ENCODE measurements at regions not wholly inside any gene's neighbourhood (a gene's known extent, or its start where the extent isn't known, plus 50 kb on each side); places are given as distances from the start of the nearest gene placed in this dataset.
"Not testable (repeated sequence)": the region's sequence is repeated elsewhere in the genome, so short reads cannot be mapped to it uniquely, and the experiment has no call there.

DNA sequence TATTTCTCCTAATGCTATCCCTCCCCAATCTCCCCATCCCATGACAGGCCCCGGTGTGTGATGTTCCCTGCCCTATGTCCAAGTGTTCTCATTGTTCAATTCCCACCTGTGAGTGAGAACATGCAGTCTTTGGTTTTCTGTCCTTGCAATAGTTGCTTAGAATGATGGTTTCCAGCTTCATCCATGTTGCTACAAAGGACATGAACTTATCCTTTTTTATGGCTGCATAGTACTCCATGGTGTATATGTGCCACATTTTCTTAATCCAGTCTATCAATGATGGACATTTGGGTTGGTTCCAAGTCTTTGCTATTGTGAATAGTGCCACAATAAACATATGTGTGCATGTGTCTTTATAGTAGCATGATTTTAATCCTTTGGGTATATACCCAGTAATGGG lies 51.3 kb upstream of the RIOK2 start:
- H3K27me3 Mint-ChIP-seq; H3K4me3 Mint-ChIP-seq; H3K27ac ChIP-seq (ENCODE audit: low read depth, low read length); H3K36me3 Mint-ChIP-seq; H3K4me3 ChIP-seq (ENCODE audit: low read length in 2 of 2); H3K4me1 Mint-ChIP-seq; intact Hi-C loops (cut with micrococcal nuclease); H3K9me3 ChIP-seq (ENCODE audit: control insufficient read depth in 1 of 2, low read length in 2 of 2); H3K27me3 ChIP-seq (ENCODE audit: insufficient read depth, low read length); DNase-seq; H3K27ac Mint-ChIP-seq; H3K4me1 ChIP-seq (ENCODE audit: insufficient read depth, low read length); CTCF ChIA-PET (ENCODE audit: partially characterized antibody); POLR2A ChIA-PET (ENCODE audit: partially characterized antibody); H3K36me3 ChIP-seq (ENCODE audit: insufficient read depth, low read length): not testable (repeated sequence)
- H3K9me3 Mint-ChIP-seq, result peaks cover 0 to 33% (median 7%) of the 10 kb centered on the region in 8 donors

DNA sequence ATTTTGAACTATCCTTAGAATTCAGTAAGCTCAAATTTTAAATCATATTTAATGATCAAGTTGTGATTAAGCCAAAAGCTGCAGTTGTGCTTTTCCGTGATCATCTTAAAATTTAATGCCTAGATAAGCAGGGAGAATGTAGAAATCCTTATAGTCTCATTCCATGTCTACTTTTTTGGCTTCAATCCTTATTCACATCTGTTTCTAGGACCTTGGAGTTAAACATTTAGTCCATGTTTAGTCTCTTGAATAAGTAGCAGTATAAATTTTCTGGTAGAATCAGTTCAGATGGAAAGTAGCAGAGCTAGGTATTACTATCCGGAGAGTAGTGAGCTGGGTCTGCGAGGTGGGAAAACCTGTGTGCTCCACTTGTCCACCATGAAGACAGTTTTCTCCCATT lies 59.3 kb upstream of the RIOK2 start:
- no peak for DNase-seq
- Mint-ChIP-seq H3K27ac (no peak overlapping the region), H3K9me3 (peaks cover 0 to 9% (median 0%) of the 10 kb centered on the region in 8 donors), H3K27me3 (peaks cover 0 to 7% of the 10 kb centered on the region in 2 donors), H3K4me3 (no peak overlapping the region), H3K36me3 (no peaks in the 10 kb centered on the region), H3K4me1 (peaks cover 0 to 3% (median 1%) of the 10 kb centered on the region in 4 donors)
- H3K4me3 ChIP-seq (ENCODE audit: low read length in 2 of 2), result no peak overlapping the region
- H3K9me3 ChIP-seq (ENCODE audit: control insufficient read depth in 1 of 2, low read length in 2 of 2), result no peaks in the 10 kb centered on the region
- intact Hi-C loops (cut with micrococcal nuclease), result no loop called here
- ChIA-PET POLR2A (ENCODE audit: partially characterized antibody) (no interaction called here), CTCF (ENCODE audit: partially characterized antibody) (no interaction called here)
- H3K27me3 ChIP-seq (ENCODE audit: insufficient read depth, low read length), result no peaks in the 10 kb centered on the region
- no peaks in the 10 kb centered on the region for H3K36me3 ChIP-seq (ENCODE audit: insufficient read depth, low read length)
- no peaks in the 10 kb centered on the region for H3K4me1 ChIP-seq (ENCODE audit: insufficient read depth, low read length)
- no peak overlapping the region for H3K27ac ChIP-seq (ENCODE audit: low read depth, low read length)

DNA sequence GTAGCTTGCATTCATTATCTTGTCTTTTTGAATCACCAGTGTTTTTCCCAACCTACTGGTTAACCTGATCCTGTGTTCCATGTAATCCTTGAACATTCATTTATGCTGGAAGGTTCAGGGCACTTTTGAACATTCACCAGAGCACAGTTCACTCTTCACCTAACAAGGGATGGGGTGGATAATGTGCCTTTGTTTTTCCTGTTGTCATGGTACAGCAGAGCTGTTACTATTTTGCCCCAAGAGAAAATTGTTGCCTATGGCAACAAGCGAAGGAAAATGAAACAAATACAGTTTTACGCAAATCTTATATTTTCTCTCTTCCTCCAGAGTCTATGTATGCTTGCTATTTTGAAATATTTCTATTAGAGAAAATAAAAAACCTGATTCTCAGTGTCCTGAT lies 60.3 kb upstream of the RIOK2 start:
- H3K4me3 ChIP-seq (ENCODE audit: low read length in 2 of 2), result no peak overlapping the region
- ChIA-PET CTCF (ENCODE audit: partially characterized antibody) (interaction anchor here (1.2 kb wide), 1 partner anchor 12 kb away, joined by 3 read pairs; no protein-coding TSS in a partner anchor), POLR2A (ENCODE audit: partially characterized antibody) (no interaction called here)
- H3K27me3 Mint-ChIP-seq, result peaks cover 4 to 9% of the 10 kb centered on the region in 2 donors
- H3K4me1 ChIP-seq (ENCODE audit: insufficient read depth, low read length), result no peaks in the 10 kb centered on the region
- intact Hi-C loops (cut with micrococcal nuclease), result no loop called here
- H3K27ac Mint-ChIP-seq, result no peak overlapping the region
- no peak overlapping the region for H3K4me3 Mint-ChIP-seq
- no peaks in the 10 kb centered on the region for H3K36me3 Mint-ChIP-seq
- peaks cover 0 to 9% (median under 1%) of the 10 kb centered on the region in 8 donors for H3K9me3 Mint-ChIP-seq
- no peaks in the 10 kb centered on the region for H3K27me3 ChIP-seq (ENCODE audit: insufficient read depth, low read length)
- DNase-seq, result no peak
- no peak overlapping the region for H3K27ac ChIP-seq (ENCODE audit: low read depth, low read length)
- H3K36me3 ChIP-seq (ENCODE audit: insufficient read depth, low read length), result no peaks in the 10 kb centered on the region
- no peaks in the 10 kb centered on the region for H3K9me3 ChIP-seq (ENCODE audit: control insufficient read depth in 1 of 2, low read length in 2 of 2)
- peaks cover 0 to 3% (median 1%) of the 10 kb centered on the region in 4 donors for H3K4me1 Mint-ChIP-seq

DNA sequence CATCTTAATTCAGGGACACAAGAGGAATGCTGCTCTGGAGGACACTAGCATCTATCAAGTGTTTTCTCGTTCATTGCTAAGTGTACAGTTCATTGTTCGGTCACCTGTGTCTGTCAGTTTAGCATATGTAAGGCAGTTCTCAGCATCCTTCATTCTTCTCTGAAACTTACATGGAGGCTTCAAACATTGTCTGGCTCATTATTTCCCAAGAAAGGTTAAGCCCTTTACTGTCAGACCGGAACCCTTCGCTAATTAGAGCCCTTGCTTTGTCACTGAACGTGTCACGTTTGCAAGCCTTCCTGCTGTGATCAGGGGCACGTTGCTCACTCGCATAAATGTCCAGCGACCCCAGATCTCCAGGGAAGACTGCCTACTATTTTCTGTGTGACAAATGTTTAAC lies 62.3 kb upstream of the RIOK2 start:
- Mint-ChIP-seq H3K4me3 (no peak overlapping the region), H3K9me3 (peaks cover 0 to 7% (median 3%) of the 10 kb centered on the region in 8 donors), H3K4me1 (peaks cover 0 to 3% (median 1%) of the 10 kb centered on the region in 4 donors), H3K27ac (no peak overlapping the region), H3K36me3 (no peaks in the 10 kb centered on the region), H3K27me3 (peaks cover 8 to 12% of the 10 kb centered on the region in 2 donors)
- no peaks in the 10 kb centered on the region for H3K9me3 ChIP-seq (ENCODE audit: control insufficient read depth in 1 of 2, low read length in 2 of 2)
- intact Hi-C loops (cut with micrococcal nuclease), result no loop called here
- ChIA-PET POLR2A (ENCODE audit: partially characterized antibody) (no interaction called here), CTCF (ENCODE audit: partially characterized antibody) (no interaction called here)
- no peak overlapping the region for H3K27ac ChIP-seq (ENCODE audit: low read depth, low read length)
- no peak overlapping the region for H3K4me3 ChIP-seq (ENCODE audit: low read length in 2 of 2)
- no peaks in the 10 kb centered on the region for H3K27me3 ChIP-seq (ENCODE audit: insufficient read depth, low read length)
- no peak for DNase-seq
- no peaks in the 10 kb centered on the region for H3K4me1 ChIP-seq (ENCODE audit: insufficient read depth, low read length)
- no peaks in the 10 kb centered on the region for H3K36me3 ChIP-seq (ENCODE audit: insufficient read depth, low read length)

DNA sequence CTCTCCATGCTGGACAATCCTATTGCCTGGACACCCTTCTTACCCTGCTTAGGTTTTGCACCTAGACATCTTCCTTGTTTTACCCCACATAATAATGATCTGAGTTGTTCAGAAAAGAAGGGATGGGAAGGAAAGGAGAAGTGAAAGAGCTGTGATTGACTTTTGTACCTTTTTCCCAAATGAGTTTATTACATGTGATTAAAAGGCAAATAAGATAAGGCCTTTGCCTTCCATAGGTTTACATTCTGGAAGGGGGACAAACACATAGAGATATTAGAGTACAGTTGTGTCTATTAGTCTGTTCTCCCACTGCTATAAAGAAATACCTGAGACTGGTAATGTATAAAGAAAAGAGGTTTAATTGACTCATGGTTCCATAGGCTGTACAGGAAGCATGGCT lies 67.1 kb upstream of the RIOK2 start:
- Histone ChIP-seq H3K27ac (ENCODE audit: low read depth, low read length) (no peak overlapping the region), H3K36me3 (ENCODE audit: insufficient read depth, low read length) (no peaks in the 10 kb centered on the region), H3K9me3 (ENCODE audit: control insufficient read depth in 1 of 2, low read length in 2 of 2) (no peaks in the 10 kb centered on the region), H3K4me3 (ENCODE audit: low read length in 2 of 2) (no peak overlapping the region), H3K4me1 (ENCODE audit: insufficient read depth, low read length) (no peaks in the 10 kb centered on the region), H3K27me3 (ENCODE audit: insufficient read depth, low read length) (no peaks in the 10 kb centered on the region)
- no peak overlapping the region for H3K4me3 Mint-ChIP-seq
- no peak overlapping the region for H3K27ac Mint-ChIP-seq
- intact Hi-C loops (cut with micrococcal nuclease), result no loop called here
- ChIA-PET POLR2A (ENCODE audit: partially characterized antibody) (no interaction called here), CTCF (ENCODE audit: partially characterized antibody) (no interaction called here)
- DNase-seq, result no peak
- H3K36me3 Mint-ChIP-seq, result no peaks in the 10 kb centered on the region
- no peaks in the 10 kb centered on the region for H3K4me1 Mint-ChIP-seq
- peaks cover 2 to 23% (median 10%) of the 10 kb centered on the region in 8 donors for H3K9me3 Mint-ChIP-seq
- H3K27me3 Mint-ChIP-seq, result peaks cover 8 to 10% of the 10 kb centered on the region in 2 donors

DNA sequence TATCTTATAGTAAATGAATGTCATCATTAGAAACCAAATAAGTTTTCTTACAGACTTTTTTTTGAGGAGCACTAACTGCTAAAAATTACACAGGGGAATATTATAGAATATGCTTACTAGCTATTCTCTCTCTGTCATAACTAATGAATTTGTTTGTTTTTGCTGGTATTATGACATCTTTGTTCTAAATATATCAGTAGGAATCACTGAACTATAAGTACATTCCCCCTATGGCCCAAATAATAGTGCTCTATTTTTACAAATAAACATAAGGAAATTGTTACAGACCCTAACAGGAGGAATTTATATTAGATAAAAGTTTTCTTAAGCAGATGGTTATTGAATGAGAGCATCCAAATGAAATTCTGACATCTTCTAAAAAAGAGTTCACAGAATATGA lies 83.0 kb upstream of the RIOK2 start:
- H3K4me1 Mint-ChIP-seq, result no peaks in the 10 kb centered on the region
- peaks cover 0 to 28% (median 7%) of the 10 kb centered on the region in 8 donors for H3K9me3 Mint-ChIP-seq
- H3K36me3 Mint-ChIP-seq, result no peaks in the 10 kb centered on the region
- DNase-seq, result no peak
- Histone ChIP-seq H3K27ac (ENCODE audit: low read depth, low read length) (no peak overlapping the region), H3K27me3 (ENCODE audit: insufficient read depth, low read length) (no peaks in the 10 kb centered on the region), H3K4me1 (ENCODE audit: insufficient read depth, low read length) (no peaks in the 10 kb centered on the region), H3K9me3 (ENCODE audit: control insufficient read depth in 1 of 2, low read length in 2 of 2) (no peaks in the 10 kb centered on the region), H3K36me3 (ENCODE audit: insufficient read depth, low read length) (no peaks in the 10 kb centered on the region), H3K4me3 (ENCODE audit: low read length in 2 of 2) (no peak overlapping the region)
- intact Hi-C loops (cut with micrococcal nuclease), result no loop called here
- ChIA-PET POLR2A (ENCODE audit: partially characterized antibody) (no interaction called here), CTCF (ENCODE audit: partially characterized antibody) (no interaction called here)
- H3K27me3 Mint-ChIP-seq, result peaks cover 0 to 1% of the 10 kb centered on the region in 2 donors
- H3K4me3 Mint-ChIP-seq, result no peak overlapping the region
- H3K27ac Mint-ChIP-seq, result no peak overlapping the region

DNA sequence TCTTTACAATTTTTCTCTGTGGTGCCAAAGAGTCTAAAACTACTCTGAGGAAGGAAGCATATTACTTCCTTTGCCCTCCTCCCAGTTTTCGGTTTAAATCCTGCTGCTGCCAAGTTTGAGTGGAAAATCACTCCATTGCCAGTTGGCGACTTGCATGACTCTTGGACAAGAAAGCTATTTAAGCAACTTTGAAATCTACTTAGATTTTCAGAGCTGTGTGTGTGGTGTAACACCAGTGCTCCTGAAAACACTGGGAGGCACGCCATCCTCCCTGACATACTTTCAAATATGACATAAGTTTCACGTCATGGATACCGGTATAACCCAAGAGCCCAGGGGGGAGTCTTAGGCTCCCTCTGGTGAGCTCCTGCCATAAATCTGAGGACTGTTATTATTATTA lies 83.5 kb upstream of the RIOK2 start:
- Mint-ChIP-seq H3K27ac (no peak overlapping the region), H3K4me3 (no peak overlapping the region), H3K27me3 (peaks cover 0 to 1% of the 10 kb centered on the region in 2 donors), H3K36me3 (no peaks in the 10 kb centered on the region), H3K4me1 (no peaks in the 10 kb centered on the region), H3K9me3 (peaks cover 3 to 29% (median 10%) of the 10 kb centered on the region in 8 donors)
- no peaks in the 10 kb centered on the region for H3K36me3 ChIP-seq (ENCODE audit: insufficient read depth, low read length)
- POLR2A ChIA-PET (ENCODE audit: partially characterized antibody), result no interaction called here
- intact Hi-C loops (cut with micrococcal nuclease), result no loop called here
- CTCF ChIA-PET (ENCODE audit: partially characterized antibody), result no interaction called here
- no peak overlapping the region for H3K27ac ChIP-seq (ENCODE audit: low read depth, low read length)
- DNase-seq, result no peak
- H3K9me3 ChIP-seq (ENCODE audit: control insufficient read depth in 1 of 2, low read length in 2 of 2), result no peaks in the 10 kb centered on the region
- no peaks in the 10 kb centered on the region for H3K27me3 ChIP-seq (ENCODE audit: insufficient read depth, low read length)
- H3K4me1 ChIP-seq (ENCODE audit: insufficient read depth, low read length), result no peaks in the 10 kb centered on the region
- no peak overlapping the region for H3K4me3 ChIP-seq (ENCODE audit: low read length in 2 of 2)

DNA sequence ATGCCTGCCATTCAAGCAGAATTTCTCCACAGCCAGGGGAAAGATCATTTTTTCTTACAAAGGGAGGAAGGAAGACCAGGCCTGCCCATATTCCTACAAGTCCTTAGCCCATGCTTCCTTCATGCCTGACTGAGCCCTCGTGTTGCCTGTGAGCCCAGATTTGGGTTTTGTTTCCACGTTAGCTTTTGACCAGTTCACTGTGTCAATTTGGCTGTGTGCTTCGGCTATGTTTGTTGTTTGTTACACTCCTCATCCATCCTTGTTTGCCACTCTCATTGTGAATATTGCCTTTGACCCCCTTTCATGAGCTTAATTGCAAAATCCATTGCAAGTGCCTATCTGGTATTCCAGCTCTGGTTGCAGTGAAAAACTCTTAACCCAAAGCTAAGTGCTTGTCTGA lies 84.7 kb upstream of the RIOK2 start:
- peaks cover 0 to 1% of the 10 kb centered on the region in 2 donors for H3K27me3 Mint-ChIP-seq
- Histone ChIP-seq H3K27me3 (ENCODE audit: insufficient read depth, low read length) (no peaks in the 10 kb centered on the region), H3K27ac (ENCODE audit: low read depth, low read length) (no peak overlapping the region), H3K4me3 (ENCODE audit: low read length in 2 of 2) (no peak overlapping the region), H3K36me3 (ENCODE audit: insufficient read depth, low read length) (no peaks in the 10 kb centered on the region), H3K4me1 (ENCODE audit: insufficient read depth, low read length) (no peaks in the 10 kb centered on the region), H3K9me3 (ENCODE audit: control insufficient read depth in 1 of 2, low read length in 2 of 2) (no peaks in the 10 kb centered on the region)
- no peak overlapping the region for H3K27ac Mint-ChIP-seq
- H3K9me3 Mint-ChIP-seq, result peaks cover 4 to 39% (median 16%) of the 10 kb centered on the region in 8 donors
- no peaks in the 10 kb centered on the region for H3K36me3 Mint-ChIP-seq
- CTCF ChIA-PET (ENCODE audit: partially characterized antibody), result no interaction called here
- POLR2A ChIA-PET (ENCODE audit: partially characterized antibody), result no interaction called here
- H3K4me1 Mint-ChIP-seq, result no peaks in the 10 kb centered on the region
- intact Hi-C loops (cut with micrococcal nuclease), result no loop called here
- no peak for DNase-seq
- H3K4me3 Mint-ChIP-seq, result no peak overlapping the region
